ENCODE measurements at regions not wholly inside any gene's neighbourhood (a gene's known extent, or its start where the extent isn't known, plus 50 kb on each side); places are given as distances from the start of the nearest gene placed in this dataset.

DNA sequence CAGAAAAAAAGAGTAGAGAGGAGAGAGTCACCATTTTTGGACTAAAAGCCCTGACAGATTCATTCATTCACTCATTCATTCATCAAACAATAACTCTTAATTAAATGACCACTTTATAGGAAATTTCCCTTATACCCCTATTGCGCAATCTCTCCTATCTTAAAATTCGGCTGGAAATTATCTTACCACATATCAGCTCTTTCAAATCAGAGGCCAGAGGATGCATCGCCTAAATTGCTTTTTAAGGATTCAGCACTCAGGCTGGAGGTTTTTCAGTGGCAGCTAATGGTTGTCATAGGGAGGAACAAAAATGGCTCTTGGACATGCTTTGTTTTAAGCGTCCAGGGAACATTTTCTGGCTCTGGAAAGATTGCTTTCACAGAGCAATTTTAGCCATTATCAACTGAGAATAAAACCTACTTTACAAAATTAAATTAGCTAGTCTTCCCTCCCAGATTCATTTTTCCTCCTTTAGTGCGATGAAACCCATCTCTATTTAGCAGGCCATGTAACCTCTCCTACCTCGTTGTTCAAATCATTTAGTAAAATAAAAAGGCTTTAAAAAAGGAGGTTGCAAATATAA is 115.2 kb downstream of the OLFM4 start:
- DNase-seq: no peak
- intact Hi-C loops (cut with DNase I): no loop called here

- intact Hi-C loops (cut with DNase I): no loop called here
- no peak for DNase-seq
These were observed 116.2 kb downstream of the OLFM4 start for GRCh38 chr13:53144826-53145225.

GRCh38 chr13:53150568-53150967 is 122.0 kb downstream of the OLFM4 start:
- intact Hi-C loops (cut with DNase I): loop anchor here (5.0 to 10.0 kb wide), 2 partner anchors 186 to 303 kb away; partner anchors contain the start of gene PCDH8
- DNase-seq: no peak

- DNase-seq: peak in 4 of 10 donors; percentile 16 to 54 (median 48)
- intact Hi-C loops (cut with DNase I): loop anchor here (5.0 to 10.0 kb wide), 2 partner anchors 187 to 304 kb away; partner anchors contain the start of gene PCDH8
These were observed 122.9 kb downstream of the OLFM4 start for GRCh38 chr13:53151336-53152056.

GRCh38 chr13:53152057-53152421 is 123.4 kb downstream of the OLFM4 start:
- intact Hi-C loops (cut with DNase I): loop anchor here (5.0 to 10.0 kb wide), 2 partner anchors 187 to 305 kb away; partner anchors contain the start of gene PCDH8
- no peak for DNase-seq

- intact Hi-C loops (cut with DNase I): loop anchor here (10.0 kb wide), 1 partner anchor 193 kb away; no protein-coding TSS in a partner anchor
- no peak for DNase-seq
These were observed 129.6 kb downstream of the OLFM4 start for GRCh38 chr13:53158201-53158600.

- DNase-seq: no peak
- intact Hi-C loops (cut with DNase I): loop anchor here (10.0 kb wide), 1 partner anchor 195 kb away; no protein-coding TSS in a partner anchor
These were observed 130.8 kb downstream of the OLFM4 start for GRCh38 chr13:53159431-53159830.

DNA sequence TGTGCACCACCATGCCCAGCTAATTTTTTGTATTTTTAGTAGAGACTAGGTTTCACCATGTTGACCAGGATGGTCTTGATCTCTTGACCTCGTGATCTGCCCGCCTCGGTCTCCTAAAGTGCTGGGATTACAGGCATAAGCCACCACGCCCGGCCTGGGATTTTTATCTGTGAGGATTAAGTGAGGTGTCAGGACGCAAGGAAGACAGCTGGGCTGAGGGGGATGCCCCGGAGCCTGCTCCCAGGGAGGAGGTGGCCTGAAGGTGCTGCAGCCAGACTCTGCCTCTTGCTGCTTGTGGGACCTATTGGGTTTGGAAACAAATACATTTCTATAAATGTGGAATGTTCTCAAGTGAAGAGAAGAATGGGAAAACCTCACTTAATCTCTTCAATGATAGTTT is 131.6 kb downstream of the OLFM4 start:
- intact Hi-C loops (cut with DNase I): no loop called here
- DNase-seq: no peak

- no peak for DNase-seq
- intact Hi-C loops (cut with DNase I): no loop called here
These were observed 132.6 kb downstream of the OLFM4 start for GRCh38 chr13:53161251-53161650.

- no peak for DNase-seq
- intact Hi-C loops (cut with DNase I): no loop called here
These were observed 136.6 kb downstream of the OLFM4 start for GRCh38 chr13:53165261-53165660.

GRCh38 chr13:53167561-53167960 is 138.9 kb downstream of the OLFM4 start:
- no peak for DNase-seq
- intact Hi-C loops (cut with DNase I): no loop called here

DNA sequence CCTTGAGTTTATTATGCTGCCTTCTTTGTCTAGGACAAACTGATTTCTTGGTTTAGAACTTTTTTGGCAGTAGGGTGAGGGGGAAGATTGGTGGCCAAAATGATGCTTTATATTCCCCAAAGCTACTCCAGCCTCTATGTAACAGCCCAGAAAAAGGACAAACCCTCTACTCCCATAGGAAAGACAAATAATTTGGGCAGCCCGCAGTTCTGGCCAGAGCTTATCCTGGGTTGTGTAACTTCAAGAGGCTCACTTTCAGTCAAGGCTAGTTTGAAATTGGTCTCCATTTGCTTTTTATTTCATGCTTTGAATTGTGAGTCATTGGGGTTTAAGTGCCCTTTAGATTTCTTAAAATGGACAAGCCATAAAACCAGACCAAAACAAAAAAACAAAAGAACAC is 142.3 kb downstream of the OLFM4 start:
- DNase-seq: no peak
- intact Hi-C loops (cut with DNase I): no loop called here

DNA sequence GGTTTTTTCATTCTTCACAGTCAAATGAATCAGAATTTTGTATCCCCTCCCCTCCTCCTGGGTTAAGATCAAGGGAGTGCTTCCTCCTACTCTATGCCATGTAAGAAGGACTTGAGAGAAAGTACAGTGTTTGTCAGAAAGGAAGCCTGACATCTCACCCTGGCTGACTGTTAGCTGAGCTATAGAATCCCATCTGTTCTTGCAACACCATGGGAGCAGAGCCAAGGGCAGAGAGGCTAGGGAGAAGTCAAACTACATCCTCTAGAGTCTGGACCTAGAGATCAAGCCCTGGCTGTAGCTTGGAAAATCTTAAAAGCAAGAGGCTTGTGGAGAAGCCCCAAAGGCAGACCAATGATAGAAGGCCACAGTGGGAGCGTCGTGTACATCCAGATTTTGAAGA is 145.9 kb downstream of the OLFM4 start:
- intact Hi-C loops (cut with DNase I): no loop called here
- DNase-seq: no peak

- intact Hi-C loops (cut with DNase I): no loop called here
- DNase-seq: no peak
These were observed 152.1 kb downstream of the OLFM4 start for GRCh38 chr13:53180684-53181083.

- intact Hi-C loops (cut with DNase I): no loop called here
- no peak for DNase-seq
These were observed 154.1 kb downstream of the OLFM4 start for GRCh38 chr13:53182724-53183123.

- DNase-seq: no peak
- intact Hi-C loops (cut with DNase I): no loop called here
These were observed 159.5 kb downstream of the OLFM4 start for GRCh38 chr13:53188120-53188519.

DNA sequence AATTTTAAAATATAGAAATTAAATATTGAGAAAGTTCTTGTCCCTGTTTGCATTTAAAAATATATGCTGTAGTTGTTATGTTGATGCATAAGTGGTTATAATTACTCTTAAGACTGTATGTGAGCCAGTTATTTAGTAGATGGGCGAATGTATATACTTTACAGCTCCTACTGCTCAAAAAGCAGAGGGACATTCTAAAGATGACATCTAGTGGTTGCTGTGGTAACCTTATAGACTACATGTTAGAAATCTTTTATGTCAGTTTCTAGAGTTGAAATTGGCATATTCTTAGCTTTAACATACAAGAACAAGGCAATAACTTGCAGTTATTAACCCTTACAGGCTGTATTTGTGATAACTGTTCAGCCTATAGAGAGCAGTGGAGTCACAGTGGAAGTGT is 160.5 kb downstream of the OLFM4 start:
- no peak for DNase-seq
- intact Hi-C loops (cut with DNase I): no loop called here

DNA sequence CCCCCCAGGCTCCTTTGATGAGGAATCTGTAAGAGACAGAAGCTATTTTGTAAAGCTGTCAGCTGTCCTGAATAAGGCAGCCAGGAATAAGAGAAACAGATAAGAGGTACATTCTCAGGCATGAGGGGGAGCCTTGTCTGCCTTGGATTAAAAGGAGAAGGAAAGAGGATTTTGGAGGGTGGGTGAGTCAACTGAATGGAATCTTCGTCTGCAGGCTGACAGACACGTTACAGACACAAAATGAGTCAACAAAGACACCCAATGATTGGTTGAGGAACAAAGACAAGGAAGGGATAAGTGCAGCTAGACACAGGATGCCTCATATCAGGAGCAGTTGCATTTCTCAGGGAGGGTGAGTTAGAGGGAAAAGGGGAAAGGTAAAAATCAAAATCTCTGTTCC is 162.5 kb downstream of the OLFM4 start:
- intact Hi-C loops (cut with DNase I): no loop called here
- no peak for DNase-seq

- intact Hi-C loops (cut with DNase I): no loop called here
- no peak for DNase-seq
These were observed 168.8 kb downstream of the OLFM4 start for GRCh38 chr13:53197424-53197823.

GRCh38 chr13:53198017-53198416 is 169.4 kb downstream of the OLFM4 start:
- intact Hi-C loops (cut with DNase I): no loop called here
- DNase-seq: no peak

- DNase-seq: no peak
- intact Hi-C loops (cut with DNase I): no loop called here
These were observed 170.1 kb downstream of the OLFM4 start for GRCh38 chr13:53198736-53199135.

- intact Hi-C loops (cut with DNase I): no loop called here
- DNase-seq: peak in 2 of 10 donors; percentile 80 to 81
These were observed 171.5 kb downstream of the OLFM4 start for GRCh38 chr13:53200075-53200474.
